CD4-positive, alpha-beta T cell (primary cell): ENCODE measurements at regions not wholly inside any gene's neighbourhood (a gene's known extent, or its start where the extent isn't known, plus 50 kb on each side); places are given as distances from the start of the nearest gene placed in this dataset.

ENCODE experiments used
- ATAC-seq: fragments of 200-7000 bp; cut with Tn5 transposase; one replicate; pipeline ENCODE4 v1.10.0; 2022; ENCODE audit warnings: mild to moderate bottlenecking; ENCODE audit not compliant: poor library complexity
- CTCF ChIA-PET: fragments of 350-600 bp; sonication (Branson Sonifier 250); formaldehyde crosslinking; loops from one replicate; lab custom pipeline; 2021; ENCODE audit warnings: antibody characterized with exemption, inconsistent platforms; lab: Charles Lee
- POLR2A ChIA-PET: fragments of 350-600 bp; sonication (Branson Sonifier 250); formaldehyde crosslinking; loops from one replicate; lab custom pipeline; 2021; ENCODE audit warnings: antibody characterized with exemption, inconsistent platforms; lab: Charles Lee
- DNase-seq, 14 experiments: peaks; one replicate each; pipeline ENCODE4 v3.0.0-alpha.2; 2013 to 2020; ENCODE audit warnings: mixed read lengths in 2 of 14
- H3K27ac ChIP-seq, 2 donors: one replicate each; pipeline versions ENCODE4 v1.5.1 to v1.7.0; 2013; ENCODE audit warnings: low read length in 2 of 2, low read depth in 1 of 2, mild to moderate bottlenecking in 1 of 2
- H3K27me3 ChIP-seq, 2 experiments: 1 replicate in 1 of 2; 2 replicates in 1 of 2; pipeline versions ENCODE4 v1.6.1 to v1.7.0; 2013; ENCODE audit warnings: low read length in 2 of 2, control low read depth in 1 of 2, mild to moderate bottlenecking in 1 of 2, moderate library complexity in 1 of 2; ENCODE audit not compliant: insufficient read depth in 2 of 2, control insufficient read depth in 1 of 2
- H3K36me3 ChIP-seq: one replicate; pipeline ENCODE4 v1.6.1; 2013; ENCODE audit warnings: low read length, control low read depth; ENCODE audit not compliant: insufficient read depth
- H3K4me1 ChIP-seq: one replicate; pipeline ENCODE4 v1.6.1; 2013; ENCODE audit warnings: low read length, control low read depth; ENCODE audit not compliant: insufficient read depth
- H3K4me3 ChIP-seq: one replicate; pipeline ENCODE4 v1.5.1; 2013; ENCODE audit warnings: mild to moderate bottlenecking, low read length, moderate library complexity
- H3K9me3 ChIP-seq, 2 experiments: 1 replicate in 1 of 2; 2 replicates in 1 of 2; pipeline versions ENCODE4 v1.6.1 to v1.7.0; 2013; ENCODE audit warnings: low read length in 2 of 2, mild to moderate bottlenecking in 2 of 2, control low read depth in 1 of 2, moderate library complexity in 1 of 2; ENCODE audit not compliant: control insufficient read depth in 1 of 2, insufficient read depth in 1 of 2
- H3K27ac Mint-ChIP-seq: one replicate; pipeline ENCODE4 v1.8.0; 2020; ENCODE audit warnings: mixed read lengths
- H3K27me3 Mint-ChIP-seq: one replicate; pipeline ENCODE4 v1.8.0; 2021; ENCODE audit warnings: mixed read lengths
- H3K36me3 Mint-ChIP-seq: one replicate; pipeline ENCODE4 v1.8.0; 2021; ENCODE audit warnings: low read depth, mixed read lengths
- H3K4me1 Mint-ChIP-seq: one replicate; pipeline ENCODE4 v1.8.0; 2021; ENCODE audit warnings: low read depth, mixed read lengths
- H3K4me3 Mint-ChIP-seq: one replicate; pipeline ENCODE4 v1.8.0; 2020; ENCODE audit warnings: mild to moderate bottlenecking, mixed read lengths
- H3K9me3 Mint-ChIP-seq: one replicate; pipeline ENCODE4 v1.8.0; 2020; ENCODE audit warnings: mixed read lengths
- CTCF ChIP-seq: fragments of 200-600 bp; IDR thresholded peaks from one replicate; pipeline ENCODE4 v1.8.0; 2022; ENCODE audit warnings: antibody characterized with exemption, mild to moderate bottlenecking
- intact Hi-C, 2 experiments: fragments of 100-400 bp; cut with DNase I in 1 of 2; cut with micrococcal nuclease in 1 of 2; formaldehyde crosslinking; loops; one replicate each; pipeline versions ENCODE4 v1.15.1 to v1.9.0; 2023 to 2025; cut with DNase I, micrococcal nuclease

GRCh38 chr7:26543340-26543739, 251.7 kb downstream of the SNX10 start:
- Mint-ChIP-seq H3K36me3 (no peaks in the 10 kb centered on the region), H3K27ac (no peak overlapping the region), H3K4me1 (no peaks in the 10 kb centered on the region), H3K4me3 (no peak overlapping the region), H3K9me3 (no peaks in the 10 kb centered on the region), H3K27me3 (peaks cover 33% of the 10 kb centered on the region)
- intact Hi-C loops: no loop called here
- no peak overlapping the region for H3K4me3 ChIP-seq
- DNase-seq (no peak), ATAC-seq (no peak)
- no peaks in the 10 kb centered on the region for H3K4me1 ChIP-seq
- no peak for TF ChIP-seq CTCF
- peaks cover 2 to 19% of the 10 kb centered on the region in 2 experiments for H3K27me3 ChIP-seq
- no peaks in the 10 kb centered on the region for H3K9me3 ChIP-seq
- ChIA-PET POLR2A (no interaction called here), CTCF (no interaction called here)
- H3K36me3 ChIP-seq: no peaks in the 10 kb centered on the region
- H3K27ac ChIP-seq: no peak overlapping the region

GRCh38 chr7:26543951-26544350, 252.3 kb downstream of the SNX10 start:
- Mint-ChIP-seq H3K4me1 (no peaks in the 10 kb centered on the region), H3K27me3 (peaks cover 39% of the 10 kb centered on the region), H3K36me3 (no peaks in the 10 kb centered on the region), H3K27ac (no peak overlapping the region), H3K9me3 (no peaks in the 10 kb centered on the region), H3K4me3 (no peak overlapping the region)
- H3K4me3 ChIP-seq: no peak overlapping the region
- no peaks in the 10 kb centered on the region for H3K4me1 ChIP-seq
- intact Hi-C loops: no loop called here
- ATAC-seq (no peak), DNase-seq (no peak)
- no peak overlapping the region for H3K27ac ChIP-seq
- H3K36me3 ChIP-seq: no peaks in the 10 kb centered on the region
- no peak for TF ChIP-seq CTCF
- CTCF ChIA-PET: no interaction called here
- POLR2A ChIA-PET: no interaction called here
- H3K9me3 ChIP-seq: no peaks in the 10 kb centered on the region
- peaks cover 0 to 24% of the 10 kb centered on the region in 2 experiments for H3K27me3 ChIP-seq

DNA sequence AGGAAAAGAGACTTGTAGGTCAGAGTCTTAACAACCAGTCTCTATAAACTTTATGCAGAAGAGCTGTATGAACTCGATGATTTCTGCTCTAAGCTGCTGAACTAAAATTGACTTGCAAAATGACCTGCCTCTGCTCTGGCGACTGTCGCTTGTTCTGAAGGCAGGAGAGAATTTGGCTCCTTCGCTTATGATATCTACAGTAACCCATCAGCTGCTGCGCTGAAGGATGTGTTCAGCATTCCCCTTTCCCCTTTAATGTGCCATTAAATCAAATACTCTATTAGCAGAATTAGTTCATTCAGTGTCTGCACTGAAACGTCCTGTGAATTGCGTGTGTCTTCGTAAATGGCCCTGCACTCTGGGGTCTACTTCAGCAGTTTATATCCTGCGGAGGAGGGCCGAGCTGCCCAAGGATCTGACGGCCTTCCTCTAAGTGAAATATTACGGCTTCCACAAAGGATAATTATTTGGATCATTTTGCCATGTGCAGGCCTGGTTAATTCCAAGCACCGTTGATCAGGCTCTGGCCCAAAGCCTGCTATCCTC, 254.9 kb downstream of the SNX10 start:
- intact Hi-C loops: no loop called here
- TF ChIP-seq CTCF: no peak
- no peak for DNase-seq
- Mint-ChIP-seq H3K36me3 (no peaks in the 10 kb centered on the region), H3K27me3 (peaks cover 33% of the 10 kb centered on the region), H3K4me3 (no peak overlapping the region), H3K4me1 (no peaks in the 10 kb centered on the region), H3K27ac (no peak overlapping the region), H3K9me3 (no peaks in the 10 kb centered on the region)
- no peak overlapping the region for H3K4me3 ChIP-seq
- H3K27me3 ChIP-seq: peaks cover 0 to 13% of the 10 kb centered on the region in 2 experiments
- H3K36me3 ChIP-seq: no peaks in the 10 kb centered on the region
- no peak overlapping the region for H3K27ac ChIP-seq
- no peak for ATAC-seq
- ChIA-PET POLR2A (no interaction called here), CTCF (interaction anchor here (1.3 kb wide), 1 partner anchor 9 kb away, joined by 4 read pairs; no protein-coding TSS in a partner anchor)
- H3K9me3 ChIP-seq: peaks cover 0 to 4% of the 10 kb centered on the region in 2 experiments
- H3K4me1 ChIP-seq: no peaks in the 10 kb centered on the region
